ENCODE measurements at regions not wholly inside any gene's neighbourhood (a gene's known extent, or its start where the extent isn't known, plus 50 kb on each side); places are given as distances from the start of the nearest gene placed in this dataset.

- Histone ChIP-seq H3K4me1 (no peaks in the 10 kb centered on the region), H3K9me3 (no peaks in the 10 kb centered on the region), H3K27me3 (no peaks in the 10 kb centered on the region), H3K27ac (replicated peaks in 1 of 4) (no peak overlapping the region), H3K36me3 (no peaks in the 10 kb centered on the region), H3K4me3 (no peak overlapping the region)
- WGBS, result 84% methylated on average over 9 of the region's 11 CpGs
- DNase-seq (ENCODE audit: extremely low spot score), result no peak
- no peak for TF ChIP-seq EP300 (IDR thresholded peaks at IDR 0.05)
- no peak for TF ChIP-seq CTCF (IDR thresholded peaks at IDR 0.05)
- TF ChIP-seq POLR2A (IDR thresholded peaks at IDR 0.05; ENCODE audit: low read depth), result no peak
- no peak for TF ChIP-seq POLR2AphosphoS5 (IDR thresholded peaks at IDR 0.05)
- intact Hi-C loops (cut with DNase I), result no loop called here
Measured at GRCh38 chr1:232369451-232370296, 260.3 kb downstream of the SIPA1L2 start.

- no peak overlapping the region for H3K27ac ChIP-seq (replicated peaks in 1 of 4)
- H3K27me3 ChIP-seq, result no peaks in the 10 kb centered on the region
- no peaks in the 10 kb centered on the region for H3K36me3 ChIP-seq
- intact Hi-C loops (cut with DNase I), result no loop called here
- H3K9me3 ChIP-seq, result no peaks in the 10 kb centered on the region
- H3K4me3 ChIP-seq, result no peak overlapping the region
- DNase-seq (ENCODE audit: extremely low spot score), result no peak
- 92% methylated on average over 2 of the region's 2 CpGs for WGBS
- no peaks in the 10 kb centered on the region for H3K4me1 ChIP-seq
- no peak for TF ChIP-seq POLR2A (IDR thresholded peaks at IDR 0.05; ENCODE audit: low read depth)
- no peak for TF ChIP-seq POLR2AphosphoS5 (IDR thresholded peaks at IDR 0.05)
- no peak for TF ChIP-seq EP300 (IDR thresholded peaks at IDR 0.05)
- TF ChIP-seq CTCF (IDR thresholded peaks at IDR 0.05), result no peak
Measured at GRCh38 chr1:232368821-232369321, 261.1 kb downstream of the SIPA1L2 start.

GRCh38 chr1:232367293-232367692 is 262.6 kb downstream of the SIPA1L2 start:
- TF ChIP-seq POLR2AphosphoS5 (IDR thresholded peaks at IDR 0.05) (no peak), EP300 (IDR thresholded peaks at IDR 0.05) (no peak), CTCF (IDR thresholded peaks at IDR 0.05) (no peak)
- intact Hi-C loops (cut with DNase I), result no loop called here
- no peaks in the 10 kb centered on the region for H3K27me3 ChIP-seq
- no peaks in the 10 kb centered on the region for H3K9me3 ChIP-seq
- no peak overlapping the region for H3K4me3 ChIP-seq
- H3K36me3 ChIP-seq, result no peaks in the 10 kb centered on the region
- DNase-seq (ENCODE audit: extremely low spot score), result no peak
- H3K4me1 ChIP-seq, result no peaks in the 10 kb centered on the region
- 86% methylated on average over 4 of the region's 4 CpGs for WGBS
- H3K27ac ChIP-seq (replicated peaks in 1 of 4), result no peak overlapping the region

GRCh38 chr1:232364654-232365382 is 265.1 kb downstream of the SIPA1L2 start:
- Histone ChIP-seq H3K27ac (replicated peaks in 1 of 4) (no peak overlapping the region), H3K4me1 (peaks cover 0 to 9% (median 3%) of the 10 kb centered on the region in 4 donors), H3K4me3 (no peak overlapping the region), H3K36me3 (no peaks in the 10 kb centered on the region), H3K27me3 (no peaks in the 10 kb centered on the region), H3K9me3 (no peaks in the 10 kb centered on the region)
- intact Hi-C loops (cut with DNase I), result no loop called here
- TF ChIP-seq POLR2AphosphoS5 (IDR thresholded peaks at IDR 0.05) (no peak), CTCF (IDR thresholded peaks at IDR 0.05) (no peak), POLR2A (IDR thresholded peaks at IDR 0.05; ENCODE audit: low read depth) (no peak), EP300 (IDR thresholded peaks at IDR 0.05) (no peak)
- 94% methylated on average over 3 of the region's 3 CpGs for WGBS
- no peak for DNase-seq (ENCODE audit: extremely low spot score)

Data from esophagus muscularis mucosa (tissue), 4 donors.